Caco-2 (cell line): ENCODE measurements at regions not wholly inside any gene's neighbourhood (a gene's known extent, or its start where the extent isn't known, plus 50 kb on each side); places are given as distances from the start of the nearest gene placed in this dataset.
"Not testable (repeated sequence)": the region's sequence is repeated elsewhere in the genome, so short reads cannot be mapped to it uniquely, and the experiment has no call there.

Experiments used
- BruUV-seq: library from RNA; stranded (reverse); fragments of 400-500 nt; replicated peaks from 2 replicates; lab custom pipeline; 2021; lab: Mats Ljungman, UMichigan
- CTCF ChIA-PET: fragments of 300-600 bp; sonication (Branson Sonifier 250); formaldehyde crosslinking; loops from one replicate; lab custom pipeline; 2022; ENCODE audit warnings: antibody characterized with exemption; lab: Charles Lee
- POLR2A ChIA-PET: fragments of 300-600 bp; sonication (Branson Sonifier 250); formaldehyde crosslinking; loops from one replicate; lab custom pipeline; 2022; ENCODE audit warnings: antibody characterized with exemption; lab: Charles Lee
- DNase-seq, 2 experiments: peaks; one replicate each; pipeline versions ENCODE4 v3.0.0 to v3.0.0-alpha.2; 2020 to 2022
- H3K27me3 ChIP-seq: replicated peaks from 2 replicates; pipeline ENCODE4 v1.6.0; 2011; ENCODE audit warnings: low read length; ENCODE audit not compliant: control insufficient read depth, insufficient read depth
- H3K36me3 ChIP-seq: 2 replicates; pipeline ENCODE4 v1.5.1; 2011; ENCODE audit warnings: low read length; ENCODE audit not compliant: control insufficient read depth, insufficient read depth
- H3K4me1 ChIP-seq: fragments of 250-450 bp; sonication (Bioruptor Pico); 2 replicates; pipeline ENCODE4 v1.5.1; 2020; ENCODE audit warnings: mild to moderate bottlenecking
- H3K4me3 ChIP-seq: 2 replicates; pipeline ENCODE4 v1.5.1; 2011; ENCODE audit warnings: low read depth, mild to moderate bottlenecking, control low read depth, low read length
- H3K9me3 ChIP-seq: fragments of 250-450 bp; sonication (Bioruptor Pico); 2 replicates; pipeline ENCODE4 v1.5.1; 2020; ENCODE audit warnings: mild to moderate bottlenecking, moderate library complexity
- H3K27ac Mint-ChIP-seq: one replicate; pipeline ENCODE4 v1.8.0; 2022; ENCODE audit warnings: mixed read lengths; ENCODE audit not compliant: unreplicated experiment
- H3K27me3 Mint-ChIP-seq: one replicate; pipeline ENCODE4 v1.8.0; 2022; ENCODE audit warnings: mixed read lengths; ENCODE audit not compliant: insufficient read depth, unreplicated experiment
- H3K36me3 Mint-ChIP-seq: one replicate; pipeline ENCODE4 v1.8.0; 2022; ENCODE audit warnings: mild to moderate bottlenecking, mixed read lengths; ENCODE audit not compliant: insufficient read depth, unreplicated experiment
- H3K4me1 Mint-ChIP-seq: one replicate; pipeline ENCODE4 v1.8.0; 2022; ENCODE audit warnings: low read depth, mixed read lengths; ENCODE audit not compliant: unreplicated experiment
- H3K4me3 Mint-ChIP-seq: one replicate; pipeline ENCODE4 v1.8.0; 2022; ENCODE audit warnings: mild to moderate bottlenecking, moderate library complexity, mixed read lengths; ENCODE audit not compliant: unreplicated experiment
- H3K9me3 Mint-ChIP-seq: one replicate; pipeline ENCODE4 v1.8.0; 2022; ENCODE audit warnings: mixed read lengths; ENCODE audit not compliant: unreplicated experiment
- intact Hi-C: fragments of 100-400 bp; cut with micrococcal nuclease; formaldehyde crosslinking; loops from one replicate; pipeline ENCODE4 v1.10.0; 2022; ENCODE audit not compliant: unreplicated experiment
- TF ChIP-seq, protein P1 (sequence below), 2 experiments: fragments of 200-600 bp in 1 of 2; IDR thresholded peaks; 1 replicate in 1 of 2; 2 replicates in 1 of 2; pipeline versions ENCODE4 v1.5.1 to v1.8.0; 2011 to 2022; ENCODE audit warnings: antibody characterized with exemption in 1 of 2, control low read depth in 1 of 2, inconsistent platforms in 1 of 2, low read depth in 1 of 2, low read length in 1 of 2, mild to moderate bottlenecking in 1 of 2, moderate library complexity in 1 of 2; ENCODE audit not compliant: insufficient read depth in 1 of 2, severe bottlenecking in 1 of 2, unreplicated experiment in 1 of 2

DNA sequence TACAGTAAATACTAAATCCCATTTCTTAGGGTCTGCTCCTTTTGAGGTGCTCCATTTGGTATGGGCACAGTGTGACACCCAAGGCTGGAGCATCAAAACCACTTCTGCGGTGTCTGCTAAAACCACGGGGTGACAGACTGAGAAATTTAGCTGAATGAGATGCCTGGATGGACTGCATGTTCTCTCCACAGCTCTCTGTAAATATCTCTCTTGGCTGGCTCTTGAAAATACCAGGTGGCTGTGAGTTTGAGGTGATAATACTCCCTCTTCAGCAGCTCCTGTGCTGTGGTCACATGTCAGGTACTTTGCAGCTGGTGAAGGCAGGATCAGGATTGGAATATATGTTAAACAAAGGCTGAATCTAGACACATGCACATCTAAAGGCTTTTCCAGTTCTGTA is 93.7 kb upstream of the SIMC1 start:
- Mint-ChIP-seq H3K4me3 (no peak overlapping the region), H3K27me3 (peaks cover 17% of the 10 kb centered on the region), H3K27ac (no peak overlapping the region), H3K4me1 (no peaks in the 10 kb centered on the region), H3K9me3 (no peaks in the 10 kb centered on the region), H3K36me3 (no peaks in the 10 kb centered on the region)
- H3K36me3 ChIP-seq: no peaks in the 10 kb centered on the region
- ChIA-PET CTCF (no interaction called here), POLR2A (no interaction called here)
- intact Hi-C loops: no loop called here
- no peaks in the 10 kb centered on the region for H3K4me1 ChIP-seq
- no peak overlapping the region for H3K4me3 ChIP-seq
- peaks cover 3% of the 10 kb centered on the region; the same call in 1 of the 2 replicates for H3K9me3 ChIP-seq
- TF ChIP-seq, protein P1, sequence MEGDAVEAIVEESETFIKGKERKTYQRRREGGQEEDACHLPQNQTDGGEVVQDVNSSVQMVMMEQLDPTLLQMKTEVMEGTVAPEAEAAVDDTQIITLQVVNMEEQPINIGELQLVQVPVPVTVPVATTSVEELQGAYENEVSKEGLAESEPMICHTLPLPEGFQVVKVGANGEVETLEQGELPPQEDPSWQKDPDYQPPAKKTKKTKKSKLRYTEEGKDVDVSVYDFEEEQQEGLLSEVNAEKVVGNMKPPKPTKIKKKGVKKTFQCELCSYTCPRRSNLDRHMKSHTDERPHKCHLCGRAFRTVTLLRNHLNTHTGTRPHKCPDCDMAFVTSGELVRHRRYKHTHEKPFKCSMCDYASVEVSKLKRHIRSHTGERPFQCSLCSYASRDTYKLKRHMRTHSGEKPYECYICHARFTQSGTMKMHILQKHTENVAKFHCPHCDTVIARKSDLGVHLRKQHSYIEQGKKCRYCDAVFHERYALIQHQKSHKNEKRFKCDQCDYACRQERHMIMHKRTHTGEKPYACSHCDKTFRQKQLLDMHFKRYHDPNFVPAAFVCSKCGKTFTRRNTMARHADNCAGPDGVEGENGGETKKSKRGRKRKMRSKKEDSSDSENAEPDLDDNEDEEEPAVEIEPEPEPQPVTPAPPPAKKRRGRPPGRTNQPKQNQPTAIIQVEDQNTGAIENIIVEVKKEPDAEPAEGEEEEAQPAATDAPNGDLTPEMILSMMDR (IDR thresholded peaks at IDR 0.05; ENCODE audit: insufficient read depth in 1 of 2, low read depth in 1 of 2, low read length in 1 of 2, severe bottlenecking in 1 of 2, unreplicated experiment in 1 of 2): no peak
- BruUV-seq: no TSS peak
- no peaks in the 10 kb centered on the region for H3K27me3 ChIP-seq
- no peak for DNase-seq

DNA sequence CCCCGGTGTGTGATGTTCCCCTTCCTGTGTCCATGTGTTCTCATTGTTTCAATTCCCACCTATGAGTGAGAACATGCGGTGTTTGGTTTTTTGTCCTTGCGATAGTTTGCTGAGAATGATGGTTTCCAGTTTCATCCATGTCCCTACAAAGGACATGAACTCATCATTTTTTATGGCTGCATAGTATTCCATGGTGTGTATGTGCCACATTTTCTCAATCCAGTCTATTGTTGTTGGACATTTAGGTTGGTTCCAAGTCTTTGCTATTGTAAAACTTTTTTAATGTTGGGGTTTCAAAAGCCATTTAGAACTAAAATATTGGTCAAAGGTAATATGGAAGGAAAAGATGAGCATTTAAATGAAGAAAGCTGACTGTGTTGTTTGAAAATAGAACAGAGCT is 88.3 kb upstream of the SIMC1 start:
- DNase-seq, H3K36me3 ChIP-seq, H3K4me3 ChIP-seq, H3K9me3 ChIP-seq, H3K36me3 Mint-ChIP-seq, H3K9me3 Mint-ChIP-seq, CTCF ChIA-PET, H3K4me1 Mint-ChIP-seq, H3K4me1 ChIP-seq, H3K4me3 Mint-ChIP-seq, BruUV-seq, H3K27me3 ChIP-seq, H3K27ac Mint-ChIP-seq, intact Hi-C loops, POLR2A ChIA-PET: not testable (repeated sequence)
- H3K27me3 Mint-ChIP-seq: peaks cover 10% of the 10 kb centered on the region

DNA sequence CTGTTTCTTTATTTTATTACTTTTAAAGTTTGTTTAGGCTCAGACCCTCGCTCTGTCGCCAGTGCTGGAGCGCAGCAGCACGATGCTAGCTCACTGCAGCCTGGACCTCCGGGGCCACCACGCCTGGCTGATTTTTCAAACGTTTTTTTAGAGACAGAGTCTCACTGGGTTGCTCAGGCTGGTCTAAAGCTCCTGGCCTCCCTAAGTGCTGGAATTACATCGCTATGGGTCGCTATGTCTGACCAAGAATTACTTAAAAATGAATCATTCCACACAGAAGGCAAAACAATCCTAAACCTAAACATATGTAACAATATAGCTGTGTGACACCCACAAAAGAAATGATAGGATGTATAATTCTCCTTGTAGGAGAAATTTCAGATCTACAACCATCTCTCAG is 86.9 kb upstream of the SIMC1 start:
- no peak for DNase-seq
- no peaks in the 10 kb centered on the region for H3K9me3 Mint-ChIP-seq
- no peaks in the 10 kb centered on the region for H3K4me1 Mint-ChIP-seq
- Histone ChIP-seq H3K36me3 (no peaks in the 10 kb centered on the region), H3K9me3 (no peaks in the 10 kb centered on the region), H3K4me1 (no peaks in the 10 kb centered on the region), H3K27me3 (no peaks in the 10 kb centered on the region), H3K4me3 (no peak overlapping the region)
- no peak overlapping the region for H3K27ac Mint-ChIP-seq
- no peaks in the 10 kb centered on the region for H3K36me3 Mint-ChIP-seq
- ChIA-PET CTCF (no interaction called here), POLR2A (no interaction called here)
- BruUV-seq: no TSS peak
- no peak overlapping the region for H3K4me3 Mint-ChIP-seq
- intact Hi-C loops: no loop called here
- peaks cover 9% of the 10 kb centered on the region for H3K27me3 Mint-ChIP-seq
- TF ChIP-seq, protein P1 (IDR thresholded peaks at IDR 0.05; ENCODE audit: insufficient read depth in 1 of 2, low read depth in 1 of 2, low read length in 1 of 2, severe bottlenecking in 1 of 2, unreplicated experiment in 1 of 2): no peak
